Right kidney (tissue), 1 donor: ENCODE measurements at regions not wholly inside any gene's neighbourhood (a gene's known extent, or its start where the extent isn't known, plus 50 kb on each side); places are given as distances from the start of the nearest gene placed in this dataset.
A peak's percentile ranks its signal among the peaks of the same experiment; 100 is the strongest.

ENCODE experiments used
- DNase-seq: peaks from one replicate; pipeline ENCODE4 v3.0.0-alpha.2; 2016

- no peak for DNase-seq
Observed at GRCh38 chr3:43902415-43902814, 211.7 kb downstream of the ABHD5 start.

- DNase-seq, result no peak
Observed at GRCh38 chr3:43905157-43905556, 214.4 kb downstream of the ABHD5 start.

GRCh38 chr3:43906849-43907507 is 216.2 kb downstream of the ABHD5 start:
- DNase-seq, result no peak

- no peak for DNase-seq
Observed at GRCh38 chr3:43907508-43907858, 216.7 kb downstream of the ABHD5 start.

GRCh38 chr3:43908456-43908855 is 217.7 kb downstream of the ABHD5 start:
- DNase-seq, result no peak

GRCh38 chr3:43909149-43909548 is 218.4 kb downstream of the ABHD5 start:
- no peak for DNase-seq

- DNase-seq, result no peak
Observed at GRCh38 chr3:43910750-43911149, 220.0 kb downstream of the ABHD5 start.

GRCh38 chr3:43913036-43913948 is 222.6 kb downstream of the ABHD5 start:
- no peak for DNase-seq

GRCh38 chr3:43914269-43914668 is 223.5 kb downstream of the ABHD5 start:
- no peak for DNase-seq

- DNase-seq, result no peak
Observed at GRCh38 chr3:43915546-43915945, 224.8 kb downstream of the ABHD5 start.

GRCh38 chr3:43917361-43917760 is 226.6 kb downstream of the ABHD5 start:
- DNase-seq, result no peak

- no peak for DNase-seq
Observed at GRCh38 chr3:43919029-43919428, 228.3 kb downstream of the ABHD5 start.

- no peak for DNase-seq
Observed at GRCh38 chr3:43921056-43921648, 230.4 kb downstream of the ABHD5 start.

- no peak for DNase-seq
Observed at GRCh38 chr3:43922374-43922773, 231.6 kb downstream of the ABHD5 start.

- peak; percentile 27 for DNase-seq
Observed at GRCh38 chr3:43923104-43923882, 232.6 kb downstream of the ABHD5 start.

- DNase-seq, result no peak
Observed at GRCh38 chr3:43926055-43926454, 235.3 kb downstream of the ABHD5 start.

- no peak for DNase-seq
Observed at GRCh38 chr3:43932921-43933320, 242.2 kb downstream of the ABHD5 start.

GRCh38 chr3:43948013-43948412 is 257.3 kb downstream of the ABHD5 start:
- no peak for DNase-seq

- no peak for DNase-seq
Observed at GRCh38 chr3:43949594-43949993, 258.9 kb downstream of the ABHD5 start.

GRCh38 chr3:43950775-43951174 is 260.0 kb downstream of the ABHD5 start:
- DNase-seq, result no peak

- no peak for DNase-seq
Observed at GRCh38 chr3:43951813-43952212, 261.1 kb downstream of the ABHD5 start.

GRCh38 chr3:43953380-43953779 is 262.6 kb downstream of the ABHD5 start:
- peak; percentile 30 for DNase-seq
